Mesenteric fat pad (tissue), 1 donor: ENCODE measurements at regions not wholly inside any gene's neighbourhood (a gene's known extent, or its start where the extent isn't known, plus 50 kb on each side); places are given as distances from the start of the nearest gene placed in this dataset.

ENCODE experiments used
- DNase-seq: peaks from one replicate; pipeline ENCODE4 v3.0.0-alpha.2; 2020; ENCODE audit warnings: low spot score
- donor health status: DM: yes; HTN: yes; CAD: no.

DNA sequence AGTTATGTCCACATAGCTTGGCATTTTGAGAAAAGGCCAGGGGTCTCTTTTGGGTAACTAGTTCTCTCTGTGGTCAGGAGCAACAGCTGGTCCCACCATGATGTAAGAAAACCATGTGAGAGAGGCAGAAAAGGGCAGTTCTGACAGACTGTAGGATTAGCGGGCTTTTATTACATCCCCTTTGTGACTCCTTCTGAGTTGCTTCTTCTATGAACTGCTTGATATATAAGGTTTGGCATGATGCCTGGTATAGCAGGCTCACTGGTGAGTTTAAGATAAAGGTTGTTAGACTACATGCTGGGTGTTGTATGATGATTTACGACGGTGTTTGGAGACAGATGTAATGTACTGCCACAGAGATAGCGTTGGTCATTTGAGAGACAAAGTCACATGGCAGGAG, 2308.1 kb upstream of the AGA start:
- no peak for DNase-seq

DNA sequence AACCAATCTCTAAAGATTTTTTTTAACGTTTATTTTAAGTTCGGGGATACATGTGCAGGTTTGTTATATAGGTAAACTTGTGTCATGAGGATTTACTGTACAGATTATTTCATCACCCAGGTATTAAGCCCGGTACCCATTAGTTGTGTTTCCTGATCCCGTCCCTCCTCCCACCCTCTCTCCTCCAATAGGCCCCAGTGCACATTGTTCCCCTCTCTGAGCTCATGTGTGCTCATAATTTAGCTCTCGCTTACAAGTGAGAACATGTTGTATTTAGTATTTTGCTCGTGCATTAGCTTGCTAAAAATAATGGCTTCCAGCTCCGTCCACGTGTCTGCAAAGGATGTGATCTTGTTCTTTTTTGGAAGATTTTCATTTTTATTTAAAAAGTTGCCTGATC, 2309.4 kb upstream of the AGA start:
- no peak for DNase-seq

GRCh38 chr4:179755322-179755721, 2313.1 kb upstream of the AGA start:
- no peak for DNase-seq

GRCh38 chr4:179757641-179758040, 2315.4 kb upstream of the AGA start:
- no peak for DNase-seq

DNA sequence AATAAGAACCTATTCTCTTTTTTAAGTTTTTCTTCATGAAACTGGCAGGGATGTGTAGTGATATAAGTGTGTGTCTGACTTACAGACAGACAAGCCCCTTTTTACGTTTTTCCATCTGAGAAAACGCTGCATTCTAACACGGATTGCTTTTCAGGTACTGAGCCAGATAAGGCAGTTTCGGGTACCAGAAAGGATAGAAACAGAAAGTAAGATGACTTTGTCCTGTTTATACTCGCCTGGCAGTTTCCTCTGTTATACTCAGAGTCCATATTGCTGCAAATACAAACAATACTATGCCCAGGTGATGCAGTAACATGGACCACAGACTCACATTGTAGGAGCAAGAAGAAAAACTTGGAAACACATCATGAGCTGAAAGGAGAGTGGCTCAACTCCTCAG, 2320.6 kb upstream of the AGA start:
- no peak for DNase-seq

GRCh38 chr4:179766938-179767337, 2324.7 kb upstream of the AGA start:
- no peak for DNase-seq

DNA sequence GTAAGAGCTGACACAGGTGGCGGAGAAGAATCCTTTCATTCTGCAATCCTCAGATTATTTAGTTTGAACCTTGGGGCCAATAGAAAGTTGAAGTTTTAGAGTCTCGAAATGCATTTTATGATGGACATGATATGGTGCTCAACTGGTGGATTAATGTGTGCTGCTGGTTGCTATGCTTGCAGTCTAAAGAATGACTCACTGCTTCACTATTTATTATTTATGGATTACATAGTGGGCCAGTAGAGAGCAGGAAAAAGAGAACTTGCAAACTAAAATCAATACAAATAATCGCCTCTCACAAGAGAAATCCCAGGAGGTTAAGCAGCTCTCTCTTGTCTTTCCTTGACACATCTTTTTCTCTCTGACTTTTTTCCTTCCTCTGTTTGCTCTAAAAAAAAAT, 2326.8 kb upstream of the AGA start:
- no peak for DNase-seq

DNA sequence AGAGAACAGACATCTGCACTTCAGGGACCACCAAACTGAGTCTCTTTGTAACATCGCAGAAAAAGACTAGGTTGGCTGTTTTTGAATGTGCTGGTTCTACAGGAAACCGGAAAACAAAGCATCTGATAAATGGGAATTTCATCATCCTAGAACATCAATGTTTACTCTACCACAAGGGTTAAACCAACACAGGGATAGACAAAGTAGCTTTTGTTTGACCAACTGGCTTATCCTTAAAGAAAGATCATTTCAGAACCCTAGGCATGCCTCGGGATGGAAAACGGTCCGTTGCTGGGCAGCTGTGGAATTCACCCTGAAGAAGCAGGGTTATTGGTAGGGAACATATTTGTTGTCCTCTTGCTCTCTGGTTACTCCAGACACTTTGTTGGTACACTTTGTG, 2355.5 kb upstream of the AGA start:
- no peak for DNase-seq

DNA sequence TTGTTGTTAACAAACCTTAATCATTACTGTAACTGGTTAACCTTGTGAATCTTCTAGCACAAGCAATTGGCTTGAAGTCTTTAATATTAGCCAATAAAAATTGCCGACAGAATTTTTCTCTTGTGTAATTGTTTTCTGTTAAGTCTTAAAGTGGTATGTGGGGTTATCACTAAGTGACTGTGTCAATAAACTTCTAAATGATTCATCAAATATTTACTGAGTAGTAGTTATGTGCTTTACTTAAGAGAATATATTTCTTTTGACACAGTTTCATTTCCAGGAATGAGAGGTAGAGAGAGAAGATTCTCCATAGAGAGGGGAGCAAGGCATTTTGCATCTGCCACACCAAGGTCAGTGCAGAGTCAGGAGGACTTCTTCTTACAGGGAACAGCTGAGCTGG, 2361.6 kb upstream of the AGA start:
- no peak for DNase-seq

GRCh38 chr4:179804440-179804839, 2362.2 kb upstream of the AGA start:
- DNase-seq = no peak

GRCh38 chr4:179817317-179817716, 2375.1 kb upstream of the AGA start:
- DNase-seq = no peak

GRCh38 chr4:179823342-179823741, 2381.1 kb upstream of the AGA start:
- no peak for DNase-seq

GRCh38 chr4:179831274-179831673, 2389.0 kb upstream of the AGA start:
- no peak for DNase-seq

DNA sequence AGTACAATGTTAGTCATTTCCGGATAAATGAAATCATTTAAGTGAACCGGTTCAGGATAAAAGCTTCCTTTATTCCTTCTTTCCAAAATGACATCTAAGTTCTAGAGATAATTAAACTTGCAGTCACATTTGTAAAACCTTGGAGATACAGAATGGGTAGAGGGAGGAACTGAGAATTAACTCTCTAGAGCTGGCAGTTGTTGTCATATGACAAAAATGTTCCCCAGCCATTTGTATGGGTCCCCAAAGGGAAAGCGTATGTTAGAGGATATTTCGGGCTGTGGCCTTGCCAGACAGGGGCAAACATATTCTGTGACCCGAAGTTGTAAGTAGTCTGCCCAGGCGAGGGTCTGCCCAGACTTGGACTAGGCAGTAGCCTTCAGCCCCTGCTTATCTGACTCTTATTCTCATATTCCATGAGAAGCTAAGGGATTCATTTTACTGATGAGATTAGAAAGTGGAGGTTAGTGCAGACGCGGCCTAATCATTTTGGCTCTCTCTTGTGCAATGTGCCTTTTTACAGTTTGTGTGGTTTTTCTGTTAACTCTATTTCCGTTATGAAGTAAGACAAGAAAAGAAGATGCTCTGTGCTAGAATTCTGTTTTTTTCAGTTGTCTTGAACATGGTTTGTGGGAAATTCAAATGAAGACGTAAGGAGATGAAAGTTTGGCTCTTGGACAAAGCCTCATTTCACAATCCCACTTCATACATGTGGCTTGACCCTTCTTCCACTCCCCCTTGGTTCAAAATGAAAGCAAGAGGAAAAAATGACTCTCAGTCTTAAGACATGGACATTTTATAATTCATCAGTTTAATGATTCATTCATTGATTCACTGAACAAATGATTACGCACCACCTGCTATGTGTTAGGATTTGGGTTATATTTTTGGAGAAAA, 2394.2 kb upstream of the AGA start:
- DNase-seq = no peak

GRCh38 chr4:179843370-179843769, 2399.8 kb upstream of the TENM3 start:
- no peak for DNase-seq

DNA sequence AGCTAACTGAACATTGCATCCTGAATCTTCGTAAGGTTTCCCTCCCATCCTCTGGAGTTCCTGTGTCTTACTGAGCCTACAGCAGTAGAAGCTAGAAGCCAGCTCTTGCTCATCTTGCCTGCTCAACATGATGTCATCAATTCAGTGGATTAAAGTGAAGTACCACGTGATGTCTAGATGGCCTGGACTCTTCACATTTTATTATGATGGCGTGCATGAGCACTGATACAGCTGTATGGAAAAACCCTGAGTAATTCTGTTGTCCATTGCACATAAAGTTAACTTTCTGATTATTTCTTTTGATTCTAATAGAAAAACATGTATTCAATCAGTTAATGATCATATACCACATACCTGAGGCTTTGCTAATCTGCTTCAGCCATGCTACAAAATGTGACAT, 2387.7 kb upstream of the TENM3 start:
- no peak for DNase-seq

GRCh38 chr4:179858221-179858620, 2385.0 kb upstream of the TENM3 start:
- no peak for DNase-seq

- no peak for DNase-seq
Observed at GRCh38 chr4:179867300-179867878, 2375.8 kb upstream of the TENM3 start.

DNA sequence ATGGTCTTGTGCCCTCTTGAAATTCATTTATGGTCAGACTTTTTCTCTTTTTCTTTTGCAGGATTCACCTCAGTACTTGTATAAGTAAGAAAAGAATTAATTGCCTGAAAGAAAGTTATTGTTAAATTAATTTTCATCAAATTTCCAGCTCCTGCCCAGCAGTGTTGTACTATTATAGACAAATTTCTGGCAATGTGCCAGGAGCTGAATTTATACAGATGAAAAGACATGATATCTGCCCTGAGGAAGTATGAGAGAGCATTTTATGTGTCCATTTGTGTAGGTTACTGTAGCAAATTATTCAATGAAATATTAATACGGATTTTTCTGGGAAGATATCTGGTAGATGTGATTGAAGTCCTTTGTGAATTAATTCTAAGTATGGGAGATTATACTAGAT, 2371.5 kb upstream of the TENM3 start:
- DNase-seq = no peak

DNA sequence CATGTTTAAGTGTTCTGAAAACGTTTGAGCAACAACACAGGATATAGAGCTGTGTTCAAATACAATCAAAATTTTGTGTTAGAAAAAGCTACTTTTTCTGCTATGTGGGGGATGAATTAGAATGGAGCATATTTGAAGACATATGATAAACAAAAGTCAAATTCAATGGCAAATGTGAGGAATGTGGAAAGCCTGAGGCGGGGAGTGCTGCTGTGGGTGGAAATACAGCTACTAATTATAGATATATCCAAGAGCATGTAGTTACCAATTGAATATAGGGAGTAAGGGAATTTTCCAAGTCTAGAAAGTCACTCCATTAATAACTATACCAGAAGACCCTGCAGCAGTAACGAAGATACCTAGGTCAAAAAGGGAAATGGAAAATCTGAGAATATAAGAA, 2370.4 kb upstream of the TENM3 start:
- DNase-seq = no peak

GRCh38 chr4:179880756-179881155, 2362.4 kb upstream of the TENM3 start:
- no peak for DNase-seq

DNA sequence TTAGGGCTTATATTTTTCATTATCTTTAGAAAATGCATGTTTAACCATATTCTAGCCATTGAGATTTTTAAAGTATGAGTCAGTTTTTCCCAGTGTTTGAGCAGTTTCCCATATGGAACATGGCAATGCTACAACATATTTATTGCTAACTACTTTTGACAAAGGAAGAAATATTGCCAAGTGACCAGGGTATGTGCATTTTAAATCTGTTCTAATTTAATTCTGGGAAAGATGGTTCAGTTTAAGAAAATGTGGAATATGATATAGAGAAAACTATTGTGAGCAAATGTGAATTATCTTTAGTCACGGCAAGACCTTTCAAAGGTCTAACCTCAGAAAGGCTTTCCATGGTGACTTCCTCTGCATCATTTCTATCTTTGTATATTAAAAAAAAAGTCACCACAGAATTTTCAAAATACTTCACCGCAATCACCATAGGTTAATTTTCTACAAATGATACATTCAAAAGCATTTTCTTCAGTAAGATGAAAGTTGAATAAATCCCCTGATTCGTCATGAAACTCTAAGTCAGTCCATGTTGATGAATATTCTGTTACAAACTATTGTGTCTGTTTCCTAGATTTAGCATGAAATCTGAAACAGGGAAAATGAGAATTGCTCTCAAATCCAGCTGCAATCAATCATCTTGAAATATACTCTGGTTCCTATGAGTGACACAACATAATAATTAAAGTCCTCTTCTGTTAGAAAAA, 2349.0 kb upstream of the TENM3 start:
- DNase-seq = no peak
